ENCODE measurements at regions not wholly inside any gene's neighbourhood (a gene's known extent, or its start where the extent isn't known, plus 50 kb on each side); places are given as distances from the start of the nearest gene placed in this dataset.

GRCh38 chr11:29211202-29211601 is 805.6 kb downstream of the KCNA4 start:
- Histone ChIP-seq H3K27ac (no peak overlapping the region), H3K27me3 (ENCODE audit: insufficient read depth, low read depth, severe bottlenecking) (no peaks in the 10 kb centered on the region), H3K4me3 (ENCODE audit: low read depth, low read length) (no peak overlapping the region), H3K9me3 (ENCODE audit: severe bottlenecking) (no peaks in the 10 kb centered on the region), H3K36me3 (no peaks in the 10 kb centered on the region)
- DNase-seq: no peak
- no peak for TF ChIP-seq CTCF (IDR thresholded peaks at IDR 0.05; ENCODE audit: low read depth, low read length)

GRCh38 chr11:29210426-29210825 is 806.4 kb downstream of the KCNA4 start:
- no peak overlapping the region for H3K4me3 ChIP-seq (ENCODE audit: low read depth, low read length)
- no peak overlapping the region for H3K27ac ChIP-seq
- DNase-seq: no peak
- no peaks in the 10 kb centered on the region for H3K27me3 ChIP-seq (ENCODE audit: insufficient read depth, low read depth, severe bottlenecking)
- no peaks in the 10 kb centered on the region for H3K36me3 ChIP-seq
- H3K9me3 ChIP-seq (ENCODE audit: severe bottlenecking): no peaks in the 10 kb centered on the region
- TF ChIP-seq CTCF (IDR thresholded peaks at IDR 0.05; ENCODE audit: low read depth, low read length): no peak

- Histone ChIP-seq H3K4me3 (ENCODE audit: low read depth, low read length) (no peak overlapping the region), H3K27ac (no peak overlapping the region), H3K27me3 (ENCODE audit: insufficient read depth, low read depth, severe bottlenecking) (no peaks in the 10 kb centered on the region), H3K36me3 (no peaks in the 10 kb centered on the region), H3K9me3 (ENCODE audit: severe bottlenecking) (no peaks in the 10 kb centered on the region)
- no peak for DNase-seq
- TF ChIP-seq CTCF (IDR thresholded peaks at IDR 0.05; ENCODE audit: low read depth, low read length): no peak
Observed at GRCh38 chr11:29208117-29208516, 808.7 kb downstream of the KCNA4 start.

- H3K4me3 ChIP-seq (ENCODE audit: low read depth, low read length): no peak overlapping the region
- DNase-seq: no peak
- no peak overlapping the region for H3K27ac ChIP-seq
- H3K9me3 ChIP-seq (ENCODE audit: severe bottlenecking): no peaks in the 10 kb centered on the region
- H3K27me3 ChIP-seq (ENCODE audit: insufficient read depth, low read depth, severe bottlenecking): no peaks in the 10 kb centered on the region
- no peaks in the 10 kb centered on the region for H3K36me3 ChIP-seq
- no peak for TF ChIP-seq CTCF (IDR thresholded peaks at IDR 0.05; ENCODE audit: low read depth, low read length)
Observed at GRCh38 chr11:29200791-29201562, 815.9 kb downstream of the KCNA4 start.

GRCh38 chr11:29190313-29190712 is 826.5 kb downstream of the KCNA4 start:
- no peak for TF ChIP-seq CTCF (IDR thresholded peaks at IDR 0.05; ENCODE audit: low read depth, low read length)
- DNase-seq: no peak
- no peak overlapping the region for H3K4me3 ChIP-seq (ENCODE audit: low read depth, low read length)
- no peaks in the 10 kb centered on the region for H3K9me3 ChIP-seq (ENCODE audit: severe bottlenecking)
- H3K27me3 ChIP-seq (ENCODE audit: insufficient read depth, low read depth, severe bottlenecking): no peaks in the 10 kb centered on the region
- no peak overlapping the region for H3K27ac ChIP-seq
- H3K36me3 ChIP-seq: no peaks in the 10 kb centered on the region

- H3K36me3 ChIP-seq: no peaks in the 10 kb centered on the region
- DNase-seq: no peak
- no peak for TF ChIP-seq CTCF (IDR thresholded peaks at IDR 0.05; ENCODE audit: low read depth, low read length)
- H3K27me3 ChIP-seq (ENCODE audit: insufficient read depth, low read depth, severe bottlenecking): no peaks in the 10 kb centered on the region
- H3K27ac ChIP-seq: no peak overlapping the region
- H3K4me3 ChIP-seq (ENCODE audit: low read depth, low read length): no peak overlapping the region
- no peaks in the 10 kb centered on the region for H3K9me3 ChIP-seq (ENCODE audit: severe bottlenecking)
Observed at GRCh38 chr11:29187215-29187614, 829.6 kb downstream of the KCNA4 start.
